ENCODE measurements at regions not wholly inside any gene's neighbourhood (a gene's known extent, or its start where the extent isn't known, plus 50 kb on each side); places are given as distances from the start of the nearest gene placed in this dataset.
"Not testable (repeated sequence)": the region's sequence is repeated elsewhere in the genome, so short reads cannot be mapped to it uniquely, and the experiment has no call there.

GRCh38 chr5:167850911-167851310 lies 440.5 kb upstream of the WWC1 start:
- no peak for DNase-seq

- no peak for DNase-seq
These were observed 440.0 kb upstream of the WWC1 start for GRCh38 chr5:167851416-167851815.

GRCh38 chr5:167852515-167852914 lies 438.9 kb upstream of the WWC1 start:
- DNase-seq = no peak

- no peak for DNase-seq
These were observed 438.0 kb upstream of the WWC1 start for GRCh38 chr5:167853421-167853820.

- DNase-seq = no peak
These were observed 435.6 kb upstream of the WWC1 start for GRCh38 chr5:167855818-167856217.

GRCh38 chr5:167857321-167857720 lies 434.1 kb upstream of the WWC1 start:
- DNase-seq = no peak

- DNase-seq = not testable (repeated sequence)
These were observed 433.1 kb upstream of the WWC1 start for GRCh38 chr5:167858186-167858855.

GRCh38 chr5:167861129-167861927 lies 430.1 kb upstream of the WWC1 start:
- peak; percentile 54 for DNase-seq

- no peak for DNase-seq
These were observed 429.5 kb upstream of the WWC1 start for GRCh38 chr5:167861928-167862426.

GRCh38 chr5:167863883-167864282 lies 427.6 kb upstream of the WWC1 start:
- DNase-seq = no peak

GRCh38 chr5:167864801-167865200 lies 426.6 kb upstream of the WWC1 start:
- DNase-seq = no peak

GRCh38 chr5:167866797-167867196 lies 424.6 kb upstream of the WWC1 start:
- no peak for DNase-seq

GRCh38 chr5:167867281-167867680 lies 424.2 kb upstream of the WWC1 start:
- DNase-seq = no peak

- DNase-seq = no peak
These were observed 422.3 kb upstream of the WWC1 start for GRCh38 chr5:167869125-167869524.

GRCh38 chr5:167870055-167870454 lies 421.4 kb upstream of the WWC1 start:
- no peak for DNase-seq

- no peak for DNase-seq
These were observed 420.4 kb upstream of the WWC1 start for GRCh38 chr5:167871091-167871490.

- no peak for DNase-seq
These were observed 418.7 kb upstream of the WWC1 start for GRCh38 chr5:167872791-167873190.

- no peak for DNase-seq
These were observed 414.2 kb upstream of the WWC1 start for GRCh38 chr5:167877114-167877722.

GRCh38 chr5:167877924-167878323 lies 413.5 kb upstream of the WWC1 start:
- no peak for DNase-seq

GRCh38 chr5:167880420-167880819 lies 411.0 kb upstream of the WWC1 start:
- DNase-seq = no peak

GRCh38 chr5:167881041-167881440 lies 410.4 kb upstream of the WWC1 start:
- no peak for DNase-seq

- no peak for DNase-seq
These were observed 405.2 kb upstream of the WWC1 start for GRCh38 chr5:167886196-167886595.

- DNase-seq = no peak
These were observed 403.1 kb upstream of the WWC1 start for GRCh38 chr5:167888393-167888792.

- DNase-seq = no peak
These were observed 402.2 kb upstream of the WWC1 start for GRCh38 chr5:167889276-167889675.

All from left hindlimb (tissue), 1 donor.